ENCODE measurements at regions not wholly inside any gene's neighbourhood (a gene's known extent, or its start where the extent isn't known, plus 50 kb on each side); places are given as distances from the start of the nearest gene placed in this dataset.

- ATAC-seq = no peak
- POLR2A ChIA-PET = no interaction called here
- H3K4me2 ChIP-seq = no peak overlapping the region
- H3K4me1 ChIP-seq = no peaks in the 10 kb centered on the region
- CTCF ChIA-PET = no interaction called here
- no peak for FAIRE-seq
- no peak overlapping the region for H3K4me3 ChIP-seq
- WGBS (ENCODE audit: missing lambda C conversion rate) = 9% methylated on average over 2 of the region's 2 CpGs
- H3K27ac ChIP-seq = no peak overlapping the region
- DNase-seq (ENCODE audit: low read depth in 1 of 2, low spot score in 1 of 2) = no peak
- TF ChIP-seq CTCF (IDR thresholded peaks at IDR 0.05) = no peak
- no peak for TF ChIP-seq GATA3 (IDR thresholded peaks at IDR 0.05; ENCODE audit: borderline replicate concordance)
- TF ChIP-seq CHD2 (IDR thresholded peaks at IDR 0.05; ENCODE audit: low read length, partially characterized antibody) = no peak
- no peak for TF ChIP-seq HOXB13 (CRISPR knock-in tag; IDR thresholded peaks at IDR 0.05; ENCODE audit: low read depth)
- no peak for TF ChIP-seq RFX5 (IDR thresholded peaks at IDR 0.05)
- no peak for TF ChIP-seq ELK1 (IDR thresholded peaks at IDR 0.05; ENCODE audit: low read depth, low read length)
- no peak for TF ChIP-seq CBX8 (IDR thresholded peaks at IDR 0.05)
- TF ChIP-seq TFCP2L1 (CRISPR knock-in tag; IDR thresholded peaks at IDR 0.05) = no peak
- TF ChIP-seq HDAC2 (IDR thresholded peaks at IDR 0.05) = no peak
- TF ChIP-seq KDM5A (IDR thresholded peaks at IDR 0.05) = no peak
- no peak for TF ChIP-seq CBX2 (IDR thresholded peaks at IDR 0.05; ENCODE audit: borderline replicate concordance, low read depth)
- no peak for TF ChIP-seq RARB (CRISPR knock-in tag; IDR thresholded peaks at IDR 0.05)
- no peak for TF ChIP-seq RNF2 (IDR thresholded peaks at IDR 0.05; ENCODE audit: borderline replicate concordance, low read depth)
- no peak for TF ChIP-seq CHD4 (IDR thresholded peaks at IDR 0.05; ENCODE audit: borderline replicate concordance)
- TF ChIP-seq, protein P1, sequence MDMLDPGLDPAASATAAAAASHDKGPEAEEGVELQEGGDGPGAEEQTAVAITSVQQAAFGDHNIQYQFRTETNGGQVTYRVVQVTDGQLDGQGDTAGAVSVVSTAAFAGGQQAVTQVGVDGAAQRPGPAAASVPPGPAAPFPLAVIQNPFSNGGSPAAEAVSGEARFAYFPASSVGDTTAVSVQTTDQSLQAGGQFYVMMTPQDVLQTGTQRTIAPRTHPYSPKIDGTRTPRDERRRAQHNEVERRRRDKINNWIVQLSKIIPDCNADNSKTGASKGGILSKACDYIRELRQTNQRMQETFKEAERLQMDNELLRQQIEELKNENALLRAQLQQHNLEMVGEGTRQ (IDR thresholded peaks at IDR 0.05) = no peak
- TF ChIP-seq ZNF302 (CRISPR knock-in tag; IDR thresholded peaks at IDR 0.05) = no peak
- TF ChIP-seq SREBF2 (IDR thresholded peaks at IDR 0.05) = no peak
- no peaks in the 10 kb centered on the region; the same call in 2 of the 3 replicates for H3K9me3 ChIP-seq
Measured at GRCh38 chr16:16966439-16966838, 504.3 kb downstream of the XYLT1 start.

DNA sequence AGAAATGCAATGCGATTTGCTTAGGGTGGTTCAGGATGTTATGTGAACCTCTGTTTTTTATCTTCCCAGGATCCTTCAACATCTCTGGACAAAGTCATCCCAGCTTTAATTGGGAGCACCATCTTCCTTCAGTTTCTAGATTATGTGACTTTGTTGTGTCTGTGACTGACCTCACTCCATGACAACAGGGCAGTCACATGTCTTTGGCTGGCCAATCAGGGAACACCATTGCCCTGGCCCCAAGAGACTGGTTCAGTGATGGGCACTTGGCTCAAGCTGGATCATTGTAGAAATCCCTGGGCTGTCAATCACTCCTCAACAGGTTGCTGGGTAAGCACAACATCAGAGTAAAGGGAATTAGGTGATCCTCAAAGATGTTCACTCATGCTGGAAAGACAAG lies 499.7 kb downstream of the XYLT1 start:
- no peak for FAIRE-seq
- Histone ChIP-seq H3K4me2 (no peak overlapping the region), H3K9me3 (no peaks in the 10 kb centered on the region), H3K4me1 (peaks cover 5% of the 10 kb centered on the region; the same call in 1 of the 3 replicates), H3K4me3 (no peak overlapping the region), H3K27ac (no peak overlapping the region)
- no peak for DNase-seq (ENCODE audit: low read depth in 1 of 2, low spot score in 1 of 2)
- POLR2A ChIA-PET = no interaction called here
- ATAC-seq = no peak
- 82% methylated on average over 1 of the region's 1 CpG for WGBS (ENCODE audit: missing lambda C conversion rate)
- CTCF ChIA-PET = interaction anchor here (1.3 kb wide), 1 partner anchor 30 kb away, joined by 3 read pairs; no protein-coding TSS in a partner anchor
- TF ChIP-seq PHF8 (IDR thresholded peaks at IDR 0.05; ENCODE audit: borderline replicate concordance, low read depth) = no peak
- no peak for TF ChIP-seq CTCF (IDR thresholded peaks at IDR 0.05)
- TF ChIP-seq ELK1 (IDR thresholded peaks at IDR 0.05; ENCODE audit: low read depth, low read length) = no peak
- TF ChIP-seq, protein P2, sequence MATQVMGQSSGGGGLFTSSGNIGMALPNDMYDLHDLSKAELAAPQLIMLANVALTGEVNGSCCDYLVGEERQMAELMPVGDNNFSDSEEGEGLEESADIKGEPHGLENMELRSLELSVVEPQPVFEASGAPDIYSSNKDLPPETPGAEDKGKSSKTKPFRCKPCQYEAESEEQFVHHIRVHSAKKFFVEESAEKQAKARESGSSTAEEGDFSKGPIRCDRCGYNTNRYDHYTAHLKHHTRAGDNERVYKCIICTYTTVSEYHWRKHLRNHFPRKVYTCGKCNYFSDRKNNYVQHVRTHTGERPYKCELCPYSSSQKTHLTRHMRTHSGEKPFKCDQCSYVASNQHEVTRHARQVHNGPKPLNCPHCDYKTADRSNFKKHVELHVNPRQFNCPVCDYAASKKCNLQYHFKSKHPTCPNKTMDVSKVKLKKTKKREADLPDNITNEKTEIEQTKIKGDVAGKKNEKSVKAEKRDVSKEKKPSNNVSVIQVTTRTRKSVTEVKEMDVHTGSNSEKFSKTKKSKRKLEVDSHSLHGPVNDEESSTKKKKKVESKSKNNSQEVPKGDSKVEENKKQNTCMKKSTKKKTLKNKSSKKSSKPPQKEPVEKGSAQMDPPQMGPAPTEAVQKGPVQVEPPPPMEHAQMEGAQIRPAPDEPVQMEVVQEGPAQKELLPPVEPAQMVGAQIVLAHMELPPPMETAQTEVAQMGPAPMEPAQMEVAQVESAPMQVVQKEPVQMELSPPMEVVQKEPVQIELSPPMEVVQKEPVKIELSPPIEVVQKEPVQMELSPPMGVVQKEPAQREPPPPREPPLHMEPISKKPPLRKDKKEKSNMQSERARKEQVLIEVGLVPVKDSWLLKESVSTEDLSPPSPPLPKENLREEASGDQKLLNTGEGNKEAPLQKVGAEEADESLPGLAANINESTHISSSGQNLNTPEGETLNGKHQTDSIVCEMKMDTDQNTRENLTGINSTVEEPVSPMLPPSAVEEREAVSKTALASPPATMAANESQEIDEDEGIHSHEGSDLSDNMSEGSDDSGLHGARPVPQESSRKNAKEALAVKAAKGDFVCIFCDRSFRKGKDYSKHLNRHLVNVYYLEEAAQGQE (IDR thresholded peaks at IDR 0.05) = no peak
- TF ChIP-seq HOXA7 (CRISPR knock-in tag; IDR thresholded peaks at IDR 0.05) = no peak
- TF ChIP-seq MYC (IDR thresholded peaks at IDR 0.05; ENCODE audit: borderline replicate concordance, low read length) = no peak
- TF ChIP-seq HOXB5 (CRISPR knock-in tag; IDR thresholded peaks at IDR 0.05) = no peak
- no peak for TF ChIP-seq POLR2A (IDR thresholded peaks at IDR 0.05; ENCODE audit: low read length)
- no peak for TF ChIP-seq ZNF302 (CRISPR knock-in tag; IDR thresholded peaks at IDR 0.05)
- TF ChIP-seq CBX2 (IDR thresholded peaks at IDR 0.05; ENCODE audit: borderline replicate concordance, low read depth) = no peak
- TF ChIP-seq, protein P3, sequence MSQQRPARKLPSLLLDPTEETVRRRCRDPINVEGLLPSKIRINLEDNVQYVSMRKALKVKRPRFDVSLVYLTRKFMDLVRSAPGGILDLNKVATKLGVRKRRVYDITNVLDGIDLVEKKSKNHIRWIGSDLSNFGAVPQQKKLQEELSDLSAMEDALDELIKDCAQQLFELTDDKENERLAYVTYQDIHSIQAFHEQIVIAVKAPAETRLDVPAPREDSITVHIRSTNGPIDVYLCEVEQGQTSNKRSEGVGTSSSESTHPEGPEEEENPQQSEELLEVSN (IDR thresholded peaks at IDR 0.05; ENCODE audit: borderline replicate concordance, low read depth) = no peak
- TF ChIP-seq GATA3 (IDR thresholded peaks at IDR 0.05; ENCODE audit: borderline replicate concordance) = no peak
- no peak for TF ChIP-seq RARB (CRISPR knock-in tag; IDR thresholded peaks at IDR 0.05)
- no peak for TF ChIP-seq ZFP36 (IDR thresholded peaks at IDR 0.05; ENCODE audit: borderline replicate concordance, partially characterized antibody)
- no peak for TF ChIP-seq CEBPB (IDR thresholded peaks at IDR 0.05)
